H1 (cell line): ENCODE measurements at regions not wholly inside any gene's neighbourhood (a gene's known extent, or its start where the extent isn't known, plus 50 kb on each side); places are given as distances from the start of the nearest gene placed in this dataset.

Experiments
- RAD21 ChIP-seq, 2 experiments: IDR thresholded peaks in 1 of 2; conservative IDR thresholded peaks in 1 of 2; 2 replicates each; pipeline ENCODE4 v1.6.1; 2011; ENCODE audit warnings: low read depth in 2 of 2, low read length in 2 of 2, improper control_type of control experiment in 1 of 2, inconsistent platforms in 1 of 2, mild to moderate bottlenecking in 1 of 2, moderate library complexity in 1 of 2

DNA sequence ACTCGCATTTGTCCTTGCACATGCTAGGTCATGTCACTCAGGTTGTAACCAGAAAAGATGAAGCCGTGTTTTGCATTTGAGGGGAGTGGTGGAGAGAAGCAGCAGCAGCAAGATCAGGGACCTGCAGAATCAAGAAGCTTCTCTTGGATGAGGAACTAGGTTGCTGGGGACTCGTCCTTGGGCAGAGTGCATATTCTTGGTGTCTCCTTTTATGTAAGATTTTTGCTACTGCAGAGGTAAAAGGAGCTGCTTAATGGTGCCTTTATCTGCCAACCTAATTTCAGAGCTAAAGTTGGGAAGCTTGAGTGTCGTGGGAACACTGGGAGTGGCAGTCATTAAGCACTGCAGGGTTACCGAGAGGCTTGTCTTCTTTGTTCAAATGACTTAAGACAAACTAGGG, 236.5 kb downstream of the MAP2K4 start (continued):
- TF ChIP-seq RAD21 (IDR thresholded peaks at IDR 0.05 in 1 of 2, conservative IDR thresholded peaks at IDR 0.05 in 1 of 2; ENCODE audit: low read depth in 2 of 2, low read length in 2 of 2) = no peak
- TF ChIP-seq, all 59 proteins: peak for 0
